ENCODE measurements at regions not wholly inside any gene's neighbourhood (a gene's known extent, or its start where the extent isn't known, plus 50 kb on each side); places are given as distances from the start of the nearest gene placed in this dataset.

DNA sequence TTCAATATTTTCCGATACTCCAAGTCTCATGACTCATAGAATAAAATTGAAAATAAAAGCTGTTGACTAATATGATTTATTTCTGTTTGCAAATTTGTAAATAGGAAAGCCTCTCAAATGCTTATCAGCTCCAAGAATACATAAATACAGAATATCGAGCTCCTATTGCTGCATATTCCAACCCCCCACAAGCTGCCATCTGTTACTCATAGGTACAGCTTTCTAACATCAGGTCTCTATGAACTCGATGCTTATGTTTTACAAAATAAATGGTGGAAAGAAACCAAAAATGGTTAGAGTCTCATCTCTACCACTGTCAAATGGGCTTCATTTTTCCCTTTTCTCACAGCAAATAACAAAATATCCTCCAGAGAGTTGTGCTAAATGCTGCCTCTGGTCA is 631.6 kb upstream of the CDH18 start:
- no TSS peak for BruUV-seq (replicated peaks)
- Histone ChIP-seq H3K9me3 (ENCODE audit: low read length) (no peaks in the 10 kb centered on the region), H3K9ac (ENCODE audit: insufficient read depth, low read depth, low read length) (no peak overlapping the region), H3K4me1 (ENCODE audit: insufficient read depth, low read length) (no peaks in the 10 kb centered on the region), H3K4me3 (replicated peaks in 1 of 3; ENCODE audit: insufficient read depth in 1 of 3, low read depth in 2 of 3, low read length in 3 of 3) (no peak overlapping the region), H3K4me2 (ENCODE audit: low read depth, low read length) (no peak overlapping the region), H3K36me3 (replicated peaks in 1 of 2; ENCODE audit: control insufficient read depth in 1 of 2, insufficient read depth in 2 of 2, low read length in 2 of 2) (no peaks in the 10 kb centered on the region), H2AFZ (ENCODE audit: low read length) (no peak overlapping the region), H3K27ac (ENCODE audit: extremely low read length, insufficient read depth, low read length) (no peak overlapping the region), H3K79me2 (ENCODE audit: insufficient read depth, low read length) (no peaks in the 10 kb centered on the region), H3K27me3 (ENCODE audit: control insufficient read depth in 1 of 2, insufficient read depth in 2 of 2, low read length in 2 of 2) (no peaks in the 10 kb centered on the region; a peak in 1 of 5 replicates), H4K20me1 (ENCODE audit: insufficient read depth, low read length) (no peaks in the 10 kb centered on the region)
- no peak for DNase-seq (ENCODE audit: low spot score)
- ChIA-PET POLR2A (no interaction called here), CTCF (ENCODE audit: low intra/inter-chr PET ratio, low total read pairs) (no interaction called here)
- no peak for FAIRE-seq
- ATAC-seq = no peak
- in situ Hi-C loops (cut with HindIII; ENCODE audit: extremely low pct_ligation_motif_present, low pct_unique_long_range_greater_than_20kb) = no loop called here
- 0% methylated on average over 3 of the region's 3 CpGs for WGBS (ENCODE audit: low lambda C conversion rate)
- intact Hi-C loops (cut with micrococcal nuclease; ENCODE audit: unreplicated experiment) = no loop called here
- TF ChIP-seq TEF (CRISPR knock-in tag; IDR thresholded peaks at IDR 0.05) (no peak), ZFP36 (IDR thresholded peaks at IDR 0.05; ENCODE audit: borderline replicate concordance, low read depth, low read length, partially characterized antibody) (no peak), ZNF350 (CRISPR knock-in tag; IDR thresholded peaks at IDR 0.05; ENCODE audit: borderline replicate concordance, low read depth) (no peak), ZNF615 (CRISPR knock-in tag; IDR thresholded peaks at IDR 0.05; ENCODE audit: borderline replicate concordance) (no peak), FOXP1 (IDR thresholded peaks at IDR 0.05) (no peak), FOXP1 (CRISPR knock-in tag; IDR thresholded peaks at IDR 0.05) (no peak), ZNF12 (CRISPR knock-in tag; IDR thresholded peaks at IDR 0.05) (no peak), STAT5B (CRISPR knock-in tag; IDR thresholded peaks at IDR 0.05) (no peak), SMAD3 (CRISPR knock-in tag; IDR thresholded peaks at IDR 0.05) (no peak), SIX1 (CRISPR knock-in tag; IDR thresholded peaks at IDR 0.05; ENCODE audit: borderline replicate concordance) (no peak), ZNF720 (CRISPR knock-in tag; IDR thresholded peaks at IDR 0.05) (no peak), ZNF232 (CRISPR knock-in tag; IDR thresholded peaks at IDR 0.05; ENCODE audit: borderline replicate concordance) (no peak)
- TF ChIP-seq, protein P1, sequence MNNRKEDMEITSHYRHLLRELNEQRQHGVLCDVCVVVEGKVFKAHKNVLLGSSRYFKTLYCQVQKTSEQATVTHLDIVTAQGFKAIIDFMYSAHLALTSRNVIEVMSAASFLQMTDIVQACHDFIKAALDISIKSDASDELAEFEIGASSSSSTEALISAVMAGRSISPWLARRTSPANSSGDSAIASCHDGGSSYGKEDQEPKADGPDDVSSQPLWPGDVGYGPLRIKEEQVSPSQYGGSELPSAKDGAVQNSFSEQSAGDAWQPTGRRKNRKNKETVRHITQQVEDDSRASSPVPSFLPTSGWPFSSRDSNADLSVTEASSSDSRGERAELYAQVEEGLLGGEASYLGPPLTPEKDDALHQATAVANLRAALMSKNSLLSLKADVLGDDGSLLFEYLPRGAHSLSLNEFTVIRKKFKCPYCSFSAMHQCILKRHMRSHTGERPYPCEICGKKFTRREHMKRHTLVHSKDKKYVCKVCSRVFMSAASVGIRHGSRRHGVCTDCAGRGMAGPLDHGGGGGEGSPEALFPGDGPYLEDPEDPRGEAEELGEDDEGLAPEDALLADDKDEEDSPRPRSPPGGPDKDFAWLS (CRISPR knock-in tag; IDR thresholded peaks at IDR 0.05; ENCODE audit: borderline replicate concordance) = no peak
- TF ChIP-seq, protein P2, sequence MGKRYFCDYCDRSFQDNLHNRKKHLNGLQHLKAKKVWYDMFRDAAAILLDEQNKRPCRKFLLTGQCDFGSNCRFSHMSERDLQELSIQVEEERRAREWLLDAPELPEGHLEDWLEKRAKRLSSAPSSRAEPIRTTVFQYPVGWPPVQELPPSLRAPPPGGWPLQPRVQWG (CRISPR knock-in tag; IDR thresholded peaks at IDR 0.05; ENCODE audit: borderline replicate concordance, low read depth) = no peak
